ENCODE measurements at regions not wholly inside any gene's neighbourhood (a gene's known extent, or its start where the extent isn't known, plus 50 kb on each side); places are given as distances from the start of the nearest gene placed in this dataset.
"Not testable (repeated sequence)": the region's sequence is repeated elsewhere in the genome, so short reads cannot be mapped to it uniquely, and the experiment has no call there.

DNA sequence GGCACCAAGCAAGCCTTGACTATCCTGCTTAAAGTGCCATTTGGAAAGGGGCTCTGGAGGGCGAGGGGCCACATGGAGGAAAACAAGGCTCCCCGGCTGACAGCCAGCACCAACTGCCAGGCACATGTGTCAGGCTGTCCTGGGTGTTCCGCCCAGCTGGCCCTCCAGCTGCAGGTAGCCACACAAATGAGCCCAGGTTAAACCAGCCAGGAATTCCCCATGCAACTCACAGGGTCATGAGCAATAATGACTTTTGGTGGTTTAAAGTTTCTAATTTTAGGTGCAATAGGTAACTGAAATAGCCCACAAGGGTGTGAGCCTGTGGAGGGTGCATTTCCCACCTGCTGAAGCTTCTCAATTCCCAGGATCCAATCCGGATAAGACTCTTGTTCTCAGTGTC is 58.9 kb upstream of the EEF2KMT start:
- not testable (repeated sequence) for H3K36me3 Mint-ChIP-seq (ENCODE audit: low read depth); H3K4me1 Mint-ChIP-seq; H3K4me3 Mint-ChIP-seq; H3K9me3 Mint-ChIP-seq; H3K27ac Mint-ChIP-seq; ATAC-seq (replicated peaks)
- peaks cover 14% of the 10 kb centered on the region for H3K27me3 Mint-ChIP-seq

DNA sequence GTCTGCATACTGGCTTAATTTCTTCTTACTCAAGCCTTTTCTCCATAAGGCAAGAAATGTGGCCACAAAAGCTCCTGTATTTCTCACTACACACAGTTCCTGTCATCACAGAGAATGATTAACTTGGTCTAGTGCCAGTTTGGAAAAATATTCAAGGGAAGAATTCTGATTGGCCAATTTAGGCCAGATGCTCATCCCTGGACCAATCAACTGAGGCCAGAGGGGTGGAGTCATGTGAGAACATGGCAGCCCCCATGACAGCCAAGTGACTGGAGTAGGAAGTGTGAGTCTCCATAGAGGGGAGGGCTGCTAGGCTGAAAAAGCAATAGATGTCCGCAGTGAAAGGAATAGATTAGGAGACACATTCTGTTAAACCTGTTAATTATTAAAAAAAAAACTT is 56.4 kb upstream of the EEF2KMT start:
- not testable (repeated sequence) for H3K4me3 Mint-ChIP-seq; H3K27ac Mint-ChIP-seq; H3K36me3 Mint-ChIP-seq (ENCODE audit: low read depth); H3K27me3 Mint-ChIP-seq; ATAC-seq (replicated peaks); H3K4me1 Mint-ChIP-seq; H3K9me3 Mint-ChIP-seq

DNA sequence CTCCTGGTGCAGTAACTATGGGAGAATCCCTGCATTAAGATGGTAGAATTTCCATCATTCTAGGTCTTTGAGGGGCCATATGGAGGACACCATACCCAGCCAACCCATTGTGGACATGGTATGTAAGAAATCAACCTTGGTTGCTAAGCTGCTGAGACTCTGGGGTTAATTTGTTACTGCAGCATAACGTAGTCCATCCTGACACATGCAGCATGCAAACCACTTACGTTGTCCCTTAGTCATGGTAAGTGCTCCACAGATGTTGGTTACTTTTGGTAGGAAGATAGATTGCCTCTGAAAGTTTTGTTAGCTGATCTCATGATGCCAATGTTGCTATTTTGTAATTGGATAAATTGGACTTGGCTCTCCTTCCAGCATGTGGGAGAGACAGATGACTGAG is 53.8 kb upstream of the EEF2KMT start:
- not testable (repeated sequence) for H3K36me3 Mint-ChIP-seq (ENCODE audit: low read depth); H3K27ac Mint-ChIP-seq; H3K4me1 Mint-ChIP-seq; H3K9me3 Mint-ChIP-seq; H3K4me3 Mint-ChIP-seq; ATAC-seq (replicated peaks)
- peaks cover 10% of the 10 kb centered on the region for H3K27me3 Mint-ChIP-seq
